ENCODE measurements at regions not wholly inside any gene's neighbourhood (a gene's known extent, or its start where the extent isn't known, plus 50 kb on each side); places are given as distances from the start of the nearest gene placed in this dataset.
"Not testable (repeated sequence)": the region's sequence is repeated elsewhere in the genome, so short reads cannot be mapped to it uniquely, and the experiment has no call there.

DNA sequence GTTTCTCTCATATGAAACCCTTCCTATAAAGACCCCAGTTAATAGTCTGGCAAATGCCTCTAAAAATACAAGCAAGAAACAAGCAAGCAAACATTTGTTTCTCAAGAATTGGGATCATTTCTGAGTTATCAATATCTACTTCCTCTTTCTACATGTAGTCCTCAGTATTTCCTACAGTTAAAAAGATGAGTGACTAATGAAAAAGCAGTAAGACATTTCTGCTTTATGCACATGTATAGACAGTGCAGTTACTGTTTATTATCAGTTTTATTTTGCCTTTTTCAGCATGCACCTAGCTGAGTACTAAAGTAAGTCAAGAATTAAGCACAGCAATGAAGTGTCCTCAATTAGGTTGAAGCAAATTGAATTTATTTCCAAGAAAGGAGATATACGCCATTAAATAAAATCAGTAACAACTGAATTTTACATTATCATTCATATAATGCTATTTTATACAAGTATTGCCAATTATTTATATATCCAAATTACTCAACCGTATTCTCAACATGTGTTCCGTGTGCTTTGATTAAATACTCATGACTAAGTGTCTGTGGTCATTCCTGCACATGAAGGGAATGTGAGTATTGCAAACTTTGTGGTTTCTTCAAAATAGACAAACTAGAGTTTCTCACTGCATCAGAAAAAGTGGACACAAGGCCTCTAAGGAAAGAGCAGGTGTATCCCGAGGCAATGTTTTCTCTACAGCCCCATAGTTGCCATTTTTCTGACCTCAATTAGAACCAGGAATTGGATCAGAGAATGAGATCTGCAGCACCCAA is 159.3 kb upstream of the MARCKS start:
- no peak overlapping the region for H3K27ac Mint-ChIP-seq
- no peaks in the 10 kb centered on the region for H3K9me3 Mint-ChIP-seq
- H3K27me3 Mint-ChIP-seq: no peaks in the 10 kb centered on the region
- no peaks in the 10 kb centered on the region for H3K4me1 Mint-ChIP-seq (ENCODE audit: low read depth)
- no peak overlapping the region for H3K4me3 Mint-ChIP-seq
- no peaks in the 10 kb centered on the region for H3K36me3 Mint-ChIP-seq (ENCODE audit: low read depth)

DNA sequence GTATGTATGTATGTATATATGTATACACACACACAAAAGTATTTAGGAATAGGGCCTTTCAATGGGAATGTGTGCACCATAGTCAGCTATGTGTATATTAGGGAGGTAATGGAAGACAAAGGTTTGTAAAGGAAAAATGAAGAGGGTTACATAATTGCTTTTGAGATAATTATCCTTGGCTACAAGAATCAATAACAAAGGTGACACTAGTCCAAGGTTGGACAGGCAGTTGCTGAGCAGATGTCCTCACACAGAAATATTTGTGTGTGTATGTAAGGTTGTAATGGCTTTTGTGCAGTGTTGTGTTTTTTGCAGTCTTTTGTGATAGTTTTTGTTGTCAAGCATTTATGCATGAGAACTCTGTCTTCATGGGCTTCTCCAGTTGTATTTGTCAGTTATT is 157.9 kb upstream of the MARCKS start:
- Mint-ChIP-seq H3K4me1 (ENCODE audit: low read depth) (no peaks in the 10 kb centered on the region), H3K27ac (no peak overlapping the region), H3K9me3 (no peaks in the 10 kb centered on the region), H3K27me3 (no peaks in the 10 kb centered on the region), H3K36me3 (ENCODE audit: low read depth) (no peaks in the 10 kb centered on the region), H3K4me3 (no peak overlapping the region)

DNA sequence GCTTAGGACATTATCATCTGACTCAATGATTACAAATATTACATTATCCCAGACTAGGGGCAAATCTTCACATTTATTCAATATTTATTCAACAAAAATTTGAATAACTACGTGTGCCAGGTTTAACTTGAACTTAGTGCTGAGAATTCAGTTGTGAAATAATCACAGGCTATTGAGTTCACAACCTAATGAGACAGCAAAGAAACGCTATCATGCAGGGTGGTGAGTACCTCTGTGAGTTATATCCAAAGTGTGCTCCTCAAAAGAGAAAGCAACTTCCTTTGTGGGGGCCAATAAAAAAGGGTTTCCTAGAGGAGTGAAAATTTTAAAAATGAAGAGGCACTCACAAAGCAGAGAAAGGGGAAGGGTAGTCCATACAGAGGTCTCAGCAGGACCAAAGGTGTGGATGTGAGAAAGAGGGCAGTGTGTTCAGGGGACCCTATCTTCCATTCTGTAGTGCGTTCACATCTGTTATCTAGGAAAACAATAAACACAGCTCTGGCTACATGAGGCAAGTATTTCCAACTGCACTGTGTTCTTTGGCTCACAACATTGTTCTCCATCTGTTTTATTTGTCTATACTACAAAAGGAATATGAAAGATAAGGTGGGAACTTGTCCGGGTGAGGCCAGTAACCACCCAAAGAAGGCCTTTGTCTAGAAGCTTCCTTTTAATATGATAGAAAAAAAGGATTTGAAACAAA is 155.4 kb upstream of the MARCKS start:
- Mint-ChIP-seq H3K36me3 (ENCODE audit: low read depth) (no peaks in the 10 kb centered on the region), H3K27ac (no peak overlapping the region), H3K9me3 (no peaks in the 10 kb centered on the region), H3K27me3 (no peaks in the 10 kb centered on the region), H3K4me3 (no peak overlapping the region), H3K4me1 (ENCODE audit: low read depth) (no peaks in the 10 kb centered on the region)

DNA sequence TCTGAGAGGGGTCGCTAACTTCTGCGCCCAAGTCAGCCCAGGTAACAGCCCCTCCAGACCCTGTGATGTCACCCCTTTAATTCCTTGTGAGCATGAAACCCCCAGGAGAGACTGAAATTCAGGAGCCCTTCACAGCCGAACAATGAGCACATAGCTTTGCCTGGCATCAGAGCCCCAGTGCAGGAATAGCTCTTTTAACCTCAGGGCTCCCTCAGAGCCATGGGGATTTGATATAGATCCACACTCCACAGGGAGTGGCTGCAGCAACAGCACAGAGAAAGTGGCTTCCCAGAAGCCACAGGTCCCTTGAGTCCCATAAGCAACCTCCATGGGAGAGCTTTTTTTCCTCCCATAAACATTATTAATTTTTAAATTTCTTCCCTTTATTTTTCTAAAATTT is 150.0 kb upstream of the MARCKS start:
- Mint-ChIP-seq H3K27ac (no peak overlapping the region), H3K4me1 (ENCODE audit: low read depth) (no peaks in the 10 kb centered on the region), H3K27me3 (no peaks in the 10 kb centered on the region), H3K4me3 (no peak overlapping the region), H3K9me3 (no peaks in the 10 kb centered on the region), H3K36me3 (ENCODE audit: low read depth) (no peaks in the 10 kb centered on the region)

DNA sequence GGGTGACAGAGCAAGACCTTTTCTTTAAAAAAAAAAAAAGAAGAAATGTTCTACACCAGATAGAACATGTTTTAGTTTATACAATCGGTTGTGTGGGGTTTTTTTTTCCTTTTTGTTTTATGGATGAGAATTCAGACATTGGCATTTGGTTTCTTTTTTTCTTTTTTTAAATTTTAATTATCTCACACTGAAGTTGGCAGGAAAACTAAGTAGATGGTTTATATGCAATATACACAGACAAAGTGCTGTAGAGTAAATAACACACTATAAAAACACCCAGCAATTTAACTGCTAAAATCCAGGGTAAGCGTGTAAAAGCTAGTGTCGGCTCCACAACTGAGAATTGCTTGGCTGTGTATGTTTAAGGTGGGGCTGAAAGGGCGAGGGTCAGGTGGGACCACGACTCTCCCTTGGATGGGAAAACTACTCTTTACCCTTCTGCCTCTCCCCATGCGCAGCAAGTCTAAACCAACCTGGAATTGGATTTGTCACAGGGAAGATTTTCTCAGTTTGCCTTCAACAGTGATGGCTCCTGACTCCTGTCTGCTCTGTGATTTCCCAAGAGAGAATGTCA is 147.1 kb upstream of the MARCKS start:
- no peak overlapping the region for H3K27ac Mint-ChIP-seq
- H3K9me3 Mint-ChIP-seq: no peaks in the 10 kb centered on the region
- H3K27me3 Mint-ChIP-seq: no peaks in the 10 kb centered on the region
- H3K4me3 Mint-ChIP-seq: no peak overlapping the region
- no peaks in the 10 kb centered on the region for H3K4me1 Mint-ChIP-seq (ENCODE audit: low read depth)
- no peaks in the 10 kb centered on the region for H3K36me3 Mint-ChIP-seq (ENCODE audit: low read depth)

DNA sequence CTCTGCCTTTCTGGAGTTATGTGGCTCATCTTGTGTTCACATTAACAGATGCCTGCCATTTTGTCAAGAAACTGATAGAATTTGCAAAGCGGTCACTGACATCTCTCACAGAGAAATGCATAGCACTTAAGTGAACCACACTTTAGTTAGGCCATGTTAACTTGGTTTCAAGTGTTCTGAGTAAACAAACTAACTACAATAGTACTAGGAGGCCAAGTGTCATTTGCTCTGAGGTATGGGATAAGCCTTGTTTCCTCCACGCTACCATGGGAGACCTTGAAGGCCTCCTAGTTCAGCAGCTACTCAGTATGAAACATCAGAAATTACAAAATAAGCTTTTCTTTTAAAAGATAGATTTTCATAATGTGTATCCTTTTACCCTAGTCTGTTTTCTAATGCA is 143.5 kb upstream of the MARCKS start:
- Mint-ChIP-seq H3K36me3 (ENCODE audit: low read depth) (no peaks in the 10 kb centered on the region), H3K27ac (no peak overlapping the region), H3K27me3 (no peaks in the 10 kb centered on the region), H3K4me1 (ENCODE audit: low read depth) (no peaks in the 10 kb centered on the region), H3K4me3 (no peak overlapping the region), H3K9me3 (no peaks in the 10 kb centered on the region)

DNA sequence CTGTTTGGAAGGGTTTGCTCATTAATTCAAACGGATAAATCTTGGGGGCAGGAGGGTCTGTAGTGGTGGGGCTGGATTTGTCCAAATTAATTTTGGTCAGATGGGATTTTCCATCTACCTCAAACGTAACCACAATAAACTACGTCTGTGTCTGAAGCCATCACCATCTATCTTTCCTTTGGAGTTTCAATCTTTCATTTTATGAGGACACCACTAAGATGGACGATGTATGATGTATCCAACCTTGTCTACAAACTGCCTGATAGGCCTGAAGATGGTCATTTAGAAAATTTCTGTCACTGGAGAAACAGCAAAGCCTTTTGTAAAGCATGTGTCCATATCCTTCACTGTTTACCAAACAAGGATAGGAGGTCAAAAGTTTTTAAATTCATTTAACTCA is 138.6 kb upstream of the MARCKS start:
- no peaks in the 10 kb centered on the region for H3K4me1 Mint-ChIP-seq (ENCODE audit: low read depth)
- no peak overlapping the region for H3K27ac Mint-ChIP-seq
- no peaks in the 10 kb centered on the region for H3K9me3 Mint-ChIP-seq
- H3K36me3 Mint-ChIP-seq (ENCODE audit: low read depth): no peaks in the 10 kb centered on the region
- H3K27me3 Mint-ChIP-seq: no peaks in the 10 kb centered on the region
- H3K4me3 Mint-ChIP-seq: no peak overlapping the region

DNA sequence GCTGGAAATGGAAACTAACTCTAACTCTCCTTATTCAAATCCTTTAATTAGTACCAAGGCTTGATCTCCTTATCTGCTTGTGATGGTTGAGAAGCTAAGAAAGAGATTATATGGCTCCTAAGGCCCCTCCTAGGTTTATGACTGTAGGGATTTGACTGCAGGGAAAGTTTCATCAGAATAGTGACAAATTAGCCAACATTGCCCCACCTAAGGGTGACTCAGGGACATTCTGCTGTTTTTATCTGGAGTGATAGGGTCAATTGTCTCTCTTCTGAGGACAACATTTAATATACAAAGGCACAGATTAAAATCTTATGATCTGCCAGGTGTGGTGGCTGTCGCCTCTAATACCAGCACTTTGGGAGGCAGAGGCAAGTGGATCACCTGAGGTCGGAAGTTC is 138.1 kb upstream of the MARCKS start:
- no peaks in the 10 kb centered on the region for H3K4me1 Mint-ChIP-seq (ENCODE audit: low read depth)
- no peaks in the 10 kb centered on the region for H3K27me3 Mint-ChIP-seq
- no peaks in the 10 kb centered on the region for H3K36me3 Mint-ChIP-seq (ENCODE audit: low read depth)
- no peaks in the 10 kb centered on the region for H3K9me3 Mint-ChIP-seq
- H3K4me3 Mint-ChIP-seq: no peak overlapping the region
- H3K27ac Mint-ChIP-seq: no peak overlapping the region

DNA sequence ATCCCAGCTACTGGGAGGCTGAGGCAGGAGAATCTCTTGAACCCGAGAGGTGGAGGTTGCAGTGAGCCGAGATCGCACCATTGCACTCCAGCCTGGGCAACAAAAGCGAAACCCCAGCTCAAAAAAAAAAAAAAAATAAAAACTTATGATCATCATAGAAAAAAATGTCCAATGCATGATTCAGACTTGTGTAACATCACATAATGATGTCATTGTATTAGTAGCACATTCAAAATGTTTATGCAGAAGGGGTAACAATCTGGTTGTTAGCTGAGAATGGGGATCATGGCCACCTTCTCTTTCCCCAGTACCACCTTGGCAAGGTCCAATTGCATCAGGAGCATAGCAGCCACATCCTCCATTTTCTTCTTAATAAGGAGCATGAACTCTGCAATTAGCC is 137.6 kb upstream of the MARCKS start:
- Mint-ChIP-seq H3K27me3 (no peaks in the 10 kb centered on the region), H3K4me1 (ENCODE audit: low read depth) (no peaks in the 10 kb centered on the region), H3K4me3 (no peak overlapping the region), H3K27ac (no peak overlapping the region), H3K36me3 (ENCODE audit: low read depth) (no peaks in the 10 kb centered on the region), H3K9me3 (no peaks in the 10 kb centered on the region)

DNA sequence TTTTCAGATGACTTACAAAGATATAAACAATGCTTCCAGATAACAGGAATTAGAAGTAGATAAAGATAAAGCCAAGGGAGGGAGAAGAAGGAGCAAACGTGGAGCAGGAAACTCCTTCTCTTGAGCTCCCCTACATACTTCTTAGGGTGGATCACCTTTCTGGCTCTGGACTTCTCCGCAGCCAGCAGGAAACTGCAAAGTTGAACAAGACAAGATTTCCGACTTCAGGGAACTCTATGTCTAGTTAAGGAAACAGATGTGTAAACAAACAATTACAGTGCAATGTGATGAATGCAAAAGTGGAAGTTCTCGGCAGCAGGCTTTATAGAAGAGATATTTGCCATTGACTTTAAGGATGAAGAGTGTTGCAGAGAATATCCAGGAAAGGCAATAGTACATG is 134.0 kb upstream of the MARCKS start:
- Mint-ChIP-seq H3K4me1 (ENCODE audit: low read depth) (no peaks in the 10 kb centered on the region), H3K36me3 (ENCODE audit: low read depth) (no peaks in the 10 kb centered on the region), H3K27me3 (no peaks in the 10 kb centered on the region), H3K9me3 (no peaks in the 10 kb centered on the region), H3K4me3 (no peak overlapping the region), H3K27ac (no peak overlapping the region)

DNA sequence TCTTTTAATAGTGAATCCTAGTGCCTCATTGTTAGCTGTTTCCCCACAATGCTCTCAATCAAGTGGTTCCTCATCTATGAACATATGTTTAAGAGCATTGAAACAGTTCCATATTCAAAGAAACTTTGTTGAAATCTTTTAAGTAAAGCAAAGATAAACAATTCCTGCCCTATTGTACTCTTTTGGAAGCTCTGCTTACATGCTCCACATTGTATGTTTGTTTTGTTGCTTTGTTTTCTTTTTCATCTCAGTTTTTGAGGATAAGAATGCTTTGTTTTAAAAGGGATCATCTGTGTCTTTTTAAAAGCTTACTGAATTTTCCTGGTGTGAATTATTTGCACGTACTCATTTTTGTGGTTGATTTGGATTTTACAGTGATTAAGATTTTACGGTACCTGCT is 132.2 kb upstream of the MARCKS start:
- H3K9me3 Mint-ChIP-seq; H3K27me3 Mint-ChIP-seq; H3K27ac Mint-ChIP-seq; H3K36me3 Mint-ChIP-seq (ENCODE audit: low read depth); H3K4me1 Mint-ChIP-seq (ENCODE audit: low read depth); H3K4me3 Mint-ChIP-seq: not testable (repeated sequence)

DNA sequence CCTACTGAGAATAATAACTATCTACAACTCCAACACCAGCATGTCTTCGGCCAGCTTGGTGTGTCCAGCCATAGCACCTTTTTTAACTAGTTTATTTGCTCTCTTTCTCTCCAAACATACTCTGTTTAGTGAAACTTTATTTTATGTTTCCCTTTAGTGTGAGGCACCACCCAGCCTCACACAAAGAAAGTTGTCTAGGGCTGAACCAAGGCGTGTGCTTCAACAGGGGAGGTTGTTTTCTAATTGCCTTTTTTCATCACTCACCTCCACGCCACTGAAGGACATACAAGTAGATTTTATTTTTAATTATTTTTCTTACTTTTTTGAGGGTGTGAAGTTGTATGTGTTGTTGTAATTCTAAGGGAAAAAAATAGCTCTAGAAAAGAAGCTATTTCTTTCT is 125.6 kb upstream of the MARCKS start:
- peaks cover 9% of the 10 kb centered on the region for H3K4me1 Mint-ChIP-seq (ENCODE audit: low read depth)
- H3K27ac Mint-ChIP-seq: no peak overlapping the region
- H3K27me3 Mint-ChIP-seq: peaks cover 4% of the 10 kb centered on the region
- no peaks in the 10 kb centered on the region for H3K36me3 Mint-ChIP-seq (ENCODE audit: low read depth)
- H3K9me3 Mint-ChIP-seq: no peaks in the 10 kb centered on the region
- H3K4me3 Mint-ChIP-seq: no peak overlapping the region

DNA sequence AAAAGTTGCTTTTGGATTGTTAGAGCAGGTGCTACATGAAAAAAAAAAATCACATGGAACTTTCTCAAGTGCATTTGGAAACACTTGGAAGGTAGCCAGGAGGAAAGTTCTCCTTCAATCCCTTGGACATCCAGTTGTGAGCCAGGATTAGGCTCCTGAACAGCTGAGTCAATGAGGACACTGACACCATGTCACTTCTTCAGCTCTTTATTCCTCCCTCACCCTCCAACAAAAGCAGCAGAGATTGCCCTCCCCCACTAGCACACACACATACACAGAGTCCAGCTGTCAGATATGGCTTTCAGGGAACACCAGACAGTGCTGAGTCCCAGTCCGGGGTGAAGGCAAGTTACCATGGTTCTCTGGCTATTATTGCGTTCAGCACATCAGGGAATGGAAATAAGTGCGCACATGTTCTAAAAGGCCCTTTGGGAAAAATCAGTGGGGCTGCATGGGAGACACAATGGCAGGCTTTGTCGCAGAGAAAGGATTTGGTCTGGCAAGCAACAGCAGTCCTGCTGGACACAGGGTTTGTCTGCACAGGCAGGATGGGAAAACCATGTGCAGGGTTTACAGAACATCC is 124.7 kb upstream of the MARCKS start:
- peaks cover 9% of the 10 kb centered on the region for H3K4me1 Mint-ChIP-seq (ENCODE audit: low read depth)
- no peak overlapping the region for H3K4me3 Mint-ChIP-seq
- no peaks in the 10 kb centered on the region for H3K9me3 Mint-ChIP-seq
- H3K36me3 Mint-ChIP-seq (ENCODE audit: low read depth): no peaks in the 10 kb centered on the region
- peaks cover 4% of the 10 kb centered on the region for H3K27me3 Mint-ChIP-seq
- H3K27ac Mint-ChIP-seq: no peak overlapping the region

DNA sequence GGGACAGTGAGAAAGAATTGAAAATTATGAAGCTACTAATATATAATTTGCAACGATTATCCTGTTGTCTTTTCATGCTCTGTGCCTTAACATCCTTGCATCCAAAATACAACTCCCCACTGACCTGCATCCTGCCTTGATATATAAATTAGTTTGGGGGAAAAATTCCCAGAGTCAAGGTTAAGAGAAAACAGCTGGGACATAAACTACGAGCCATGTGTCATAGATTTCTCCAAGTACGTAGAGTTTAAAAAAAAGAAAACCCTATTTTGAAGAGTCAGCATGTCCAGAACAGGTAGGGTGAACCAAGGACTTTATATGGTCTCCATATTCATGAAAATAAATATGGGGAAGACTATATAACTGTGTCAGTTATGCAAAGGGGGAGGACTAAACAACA is 123.8 kb upstream of the MARCKS start:
- Mint-ChIP-seq H3K27ac (no peak overlapping the region), H3K4me3 (no peak overlapping the region), H3K27me3 (peaks cover 4% of the 10 kb centered on the region), H3K9me3 (no peaks in the 10 kb centered on the region), H3K4me1 (ENCODE audit: low read depth) (peaks cover 9% of the 10 kb centered on the region), H3K36me3 (ENCODE audit: low read depth) (no peaks in the 10 kb centered on the region)

DNA sequence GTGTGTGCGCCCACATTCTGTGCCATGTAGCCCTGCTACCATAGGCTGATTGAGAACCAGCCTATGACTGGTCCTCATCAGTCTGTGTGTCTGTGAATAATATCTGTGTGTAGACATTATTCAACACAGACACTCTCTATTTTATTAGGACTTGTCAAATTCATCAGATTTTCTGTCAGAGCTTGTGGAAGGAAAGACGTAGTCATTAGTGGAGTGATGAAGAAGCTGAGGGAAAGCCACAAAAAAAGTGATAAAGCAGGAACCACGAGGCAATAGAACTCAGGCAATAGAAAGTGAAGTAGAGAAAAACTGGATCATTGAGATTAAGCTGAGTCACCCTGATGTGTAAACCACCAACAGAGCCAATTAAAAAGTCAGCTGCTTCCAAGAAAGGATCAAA is 122.2 kb upstream of the MARCKS start:
- H3K4me1 Mint-ChIP-seq (ENCODE audit: low read depth): peaks cover 9% of the 10 kb centered on the region
- H3K27me3 Mint-ChIP-seq: peaks cover 4% of the 10 kb centered on the region
- no peak overlapping the region for H3K4me3 Mint-ChIP-seq
- H3K36me3 Mint-ChIP-seq (ENCODE audit: low read depth): no peaks in the 10 kb centered on the region
- H3K27ac Mint-ChIP-seq: no peak overlapping the region
- H3K9me3 Mint-ChIP-seq: no peaks in the 10 kb centered on the region
